ENCODE measurements at regions not wholly inside any gene's neighbourhood (a gene's known extent, or its start where the extent isn't known, plus 50 kb on each side); places are given as distances from the start of the nearest gene placed in this dataset.

DNA sequence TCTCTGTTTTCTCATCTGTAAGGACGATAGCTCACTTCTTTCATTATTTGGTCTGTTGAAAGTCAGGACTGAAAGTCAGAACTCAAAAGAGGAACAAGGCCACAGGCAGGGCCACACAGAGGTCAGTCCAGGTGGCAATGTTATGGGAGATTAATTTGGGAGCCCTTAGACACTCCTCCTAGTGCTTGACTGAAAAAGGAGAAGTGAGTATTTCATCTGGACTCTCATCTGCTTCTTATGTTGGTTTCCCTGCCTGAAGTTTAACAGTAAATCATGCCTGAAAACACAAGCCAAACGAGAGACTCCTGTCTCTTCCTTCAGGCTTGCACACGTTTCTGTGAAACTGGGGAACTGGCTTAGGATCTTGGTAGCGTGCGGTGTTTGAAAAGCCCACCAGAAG is 248.5 kb downstream of the BUB3 start (continued):
- TF ChIP-seq, protein P1, sequence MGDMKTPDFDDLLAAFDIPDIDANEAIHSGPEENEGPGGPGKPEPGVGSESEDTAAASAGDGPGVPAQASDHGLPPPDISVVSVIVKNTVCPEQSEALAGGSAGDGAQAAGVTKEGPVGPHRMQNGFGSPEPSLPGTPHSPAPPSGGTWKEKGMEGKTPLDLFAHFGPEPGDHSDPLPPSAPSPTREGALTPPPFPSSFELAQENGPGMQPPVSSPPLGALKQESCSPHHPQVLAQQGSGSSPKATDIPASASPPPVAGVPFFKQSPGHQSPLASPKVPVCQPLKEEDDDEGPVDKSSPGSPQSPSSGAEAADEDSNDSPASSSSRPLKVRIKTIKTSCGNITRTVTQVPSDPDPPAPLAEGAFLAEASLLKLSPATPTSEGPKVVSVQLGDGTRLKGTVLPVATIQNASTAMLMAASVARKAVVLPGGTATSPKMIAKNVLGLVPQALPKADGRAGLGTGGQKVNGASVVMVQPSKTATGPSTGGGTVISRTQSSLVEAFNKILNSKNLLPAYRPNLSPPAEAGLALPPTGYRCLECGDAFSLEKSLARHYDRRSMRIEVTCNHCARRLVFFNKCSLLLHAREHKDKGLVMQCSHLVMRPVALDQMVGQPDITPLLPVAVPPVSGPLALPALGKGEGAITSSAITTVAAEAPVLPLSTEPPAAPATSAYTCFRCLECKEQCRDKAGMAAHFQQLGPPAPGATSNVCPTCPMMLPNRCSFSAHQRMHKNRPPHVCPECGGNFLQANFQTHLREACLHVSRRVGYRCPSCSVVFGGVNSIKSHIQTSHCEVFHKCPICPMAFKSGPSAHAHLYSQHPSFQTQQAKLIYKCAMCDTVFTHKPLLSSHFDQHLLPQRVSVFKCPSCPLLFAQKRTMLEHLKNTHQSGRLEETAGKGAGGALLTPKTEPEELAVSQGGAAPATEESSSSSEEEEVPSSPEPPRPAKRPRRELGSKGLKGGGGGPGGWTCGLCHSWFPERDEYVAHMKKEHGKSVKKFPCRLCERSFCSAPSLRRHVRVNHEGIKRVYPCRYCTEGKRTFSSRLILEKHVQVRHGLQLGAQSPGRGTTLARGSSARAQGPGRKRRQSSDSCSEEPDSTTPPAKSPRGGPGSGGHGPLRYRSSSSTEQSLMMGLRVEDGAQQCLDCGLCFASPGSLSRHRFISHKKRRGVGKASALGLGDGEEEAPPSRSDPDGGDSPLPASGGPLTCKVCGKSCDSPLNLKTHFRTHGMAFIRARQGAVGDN (CRISPR knock-in tag; IDR thresholded peaks at IDR 0.05), result no peak
- no peak for TF ChIP-seq ZNF121 (CRISPR knock-in tag; IDR thresholded peaks at IDR 0.05)

- ChIA-PET POLR2A (no interaction called here), CTCF (ENCODE audit: low intra/inter-chr PET ratio, low total read pairs) (no interaction called here)
- DNase-seq (ENCODE audit: low spot score) (no peak), FAIRE-seq (no peak), ATAC-seq (no peak)
- intact Hi-C loops (cut with micrococcal nuclease; ENCODE audit: unreplicated experiment) (no loop called here), in situ Hi-C loops (cut with HindIII; ENCODE audit: extremely low pct_ligation_motif_present, low pct_unique_long_range_greater_than_20kb) (no loop called here)
- BruUV-seq (replicated peaks), result no TSS peak
- WGBS (ENCODE audit: low lambda C conversion rate), result 43% methylated on average over 1 of the region's 1 CpG
- no peaks in the 10 kb centered on the region for H4K20me1 ChIP-seq (ENCODE audit: insufficient read depth, low read length)
- H3K9me3 ChIP-seq (ENCODE audit: low read length), result peaks cover 4% of the 10 kb centered on the region; the same call in 1 of the 2 replicates
- no peak overlapping the region for H3K27ac ChIP-seq (ENCODE audit: extremely low read length, insufficient read depth, low read length)
- H3K27me3 ChIP-seq (ENCODE audit: control insufficient read depth in 1 of 2, insufficient read depth in 2 of 2, low read length in 2 of 2), result no peaks in the 10 kb centered on the region; a peak in 3 of 5 replicates
- TF ChIP-seq ZNF317 (CRISPR knock-in tag; IDR thresholded peaks at IDR 0.05), result peak; percentile 96
- no peak for TF ChIP-seq ZNF205 (CRISPR knock-in tag; IDR thresholded peaks at IDR 0.05)
- TF ChIP-seq ZNF33B (CRISPR knock-in tag; IDR thresholded peaks at IDR 0.05), result no peak
- no peak for TF ChIP-seq MNT (IDR thresholded peaks at IDR 0.05)
- TF ChIP-seq ZNF431 (CRISPR knock-in tag; IDR thresholded peaks at IDR 0.05; ENCODE audit: borderline replicate concordance, low read depth), result no peak
- TF ChIP-seq TP53 (CRISPR knock-in tag; conservative IDR thresholded peaks at IDR 0.05), result no peak
- no peak for TF ChIP-seq HOXA7 (CRISPR knock-in tag; IDR thresholded peaks at IDR 0.05)
- no peak for TF ChIP-seq SRSF1 (optimal IDR thresholded peaks at IDR 0.05; ENCODE audit: low read depth, low read length)
- no peak overlapping the region for H2AFZ ChIP-seq (ENCODE audit: low read length)
- no peak overlapping the region for H3K4me3 ChIP-seq (replicated peaks in 1 of 3; ENCODE audit: insufficient read depth in 1 of 3, low read depth in 2 of 3, low read length in 3 of 3)
- H3K4me1 ChIP-seq (ENCODE audit: insufficient read depth, low read length), result no peaks in the 10 kb centered on the region
- no peaks in the 10 kb centered on the region for H3K36me3 ChIP-seq (replicated peaks in 1 of 2; ENCODE audit: control insufficient read depth in 1 of 2, insufficient read depth in 2 of 2, low read length in 2 of 2)
- H3K4me2 ChIP-seq (ENCODE audit: low read depth, low read length), result no peak overlapping the region
- H3K9ac ChIP-seq (ENCODE audit: insufficient read depth, low read depth, low read length), result no peak overlapping the region
- H3K79me2 ChIP-seq (ENCODE audit: insufficient read depth, low read length), result no peaks in the 10 kb centered on the region
Measured at GRCh38 chr10:123404357-123404756, 250.2 kb downstream of the BUB3 start.

Data from HepG2 (cell line).